B cell (primary cell): ENCODE measurements at regions not wholly inside any gene's neighbourhood (a gene's known extent, or its start where the extent isn't known, plus 50 kb on each side); places are given as distances from the start of the nearest gene placed in this dataset.

Source experiments
- EZH2 ChIP-seq: IDR thresholded peaks from 2 replicates; pipeline ENCODE4 v1.6.1; 2012; ENCODE audit warnings: borderline replicate concordance, low read depth, mild to moderate bottlenecking, moderate library complexity, low read length; ENCODE audit not compliant: insufficient read depth, poor library complexity, severe bottlenecking
- TF ChIP-seq, protein P1 (sequence below): fragments of 200-600 bp; IDR thresholded peaks from one replicate; pipeline ENCODE4 v1.8.0; 2022; ENCODE audit warnings: antibody characterized with exemption, mild to moderate bottlenecking

- TF ChIP-seq, protein P1, sequence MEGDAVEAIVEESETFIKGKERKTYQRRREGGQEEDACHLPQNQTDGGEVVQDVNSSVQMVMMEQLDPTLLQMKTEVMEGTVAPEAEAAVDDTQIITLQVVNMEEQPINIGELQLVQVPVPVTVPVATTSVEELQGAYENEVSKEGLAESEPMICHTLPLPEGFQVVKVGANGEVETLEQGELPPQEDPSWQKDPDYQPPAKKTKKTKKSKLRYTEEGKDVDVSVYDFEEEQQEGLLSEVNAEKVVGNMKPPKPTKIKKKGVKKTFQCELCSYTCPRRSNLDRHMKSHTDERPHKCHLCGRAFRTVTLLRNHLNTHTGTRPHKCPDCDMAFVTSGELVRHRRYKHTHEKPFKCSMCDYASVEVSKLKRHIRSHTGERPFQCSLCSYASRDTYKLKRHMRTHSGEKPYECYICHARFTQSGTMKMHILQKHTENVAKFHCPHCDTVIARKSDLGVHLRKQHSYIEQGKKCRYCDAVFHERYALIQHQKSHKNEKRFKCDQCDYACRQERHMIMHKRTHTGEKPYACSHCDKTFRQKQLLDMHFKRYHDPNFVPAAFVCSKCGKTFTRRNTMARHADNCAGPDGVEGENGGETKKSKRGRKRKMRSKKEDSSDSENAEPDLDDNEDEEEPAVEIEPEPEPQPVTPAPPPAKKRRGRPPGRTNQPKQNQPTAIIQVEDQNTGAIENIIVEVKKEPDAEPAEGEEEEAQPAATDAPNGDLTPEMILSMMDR, result no peak
- no peak for TF ChIP-seq EZH2
Observed at GRCh38 chr18:62631173-62631572, 84.2 kb upstream of the PHLPP1 start.
